SK-N-SH treated with all-trans-retinoic acid at 6 μM for 48 hours (cell line): ENCODE measurements at regions not wholly inside any gene's neighbourhood (a gene's known extent, or its start where the extent isn't known, plus 50 kb on each side); places are given as distances from the start of the nearest gene placed in this dataset.

Source experiments
- ATAC-seq: fragments of 200-7000 bp; cut with Tn5 transposase; 3 replicates; pipeline ENCODE4 v1.9.1; 2020; ENCODE audit warnings: mild to moderate bottlenecking, moderate library complexity
- ARNTL ChIP-seq: fragments of 450-650 bp; formaldehyde crosslinking; IDR thresholded peaks from 2 replicates; pipeline ENCODE4 v1.5.0; 2020; ENCODE audit warnings: low read depth, mild to moderate bottlenecking, moderate library complexity, borderline replicate concordance
- BACH2 ChIP-seq: fragments of 250-450 bp; sonication (Bioruptor Pico); IDR thresholded peaks from 2 replicates; pipeline ENCODE4 v1.9.0; 2021; ENCODE audit warnings: mild to moderate bottlenecking, borderline replicate concordance
- CSDC2 ChIP-seq: fragments of 250-450 bp; sonication (Bioruptor Pico); IDR thresholded peaks from 2 replicates; pipeline ENCODE4 v1.5.0; 2020; ENCODE audit warnings: mild to moderate bottlenecking, moderate library complexity
- ESRRG ChIP-seq: fragments of 250-450 bp; sonication (Bioruptor Pico); IDR thresholded peaks from 2 replicates; pipeline ENCODE4 v1.6.1; 2021; ENCODE audit warnings: mild to moderate bottlenecking
- GLIS3 ChIP-seq: fragments of 250-450 bp; sonication (Bioruptor Pico); IDR thresholded peaks from 2 replicates; pipeline ENCODE4 v1.5.0; 2020; ENCODE audit warnings: mild to moderate bottlenecking, moderate library complexity
- ISL1 ChIP-seq: fragments of 250-450 bp; sonication (Bioruptor Pico); IDR thresholded peaks from 2 replicates; pipeline ENCODE4 v2.1.2; 2022; ENCODE audit warnings: mild to moderate bottlenecking, moderate library complexity
- RARB ChIP-seq: fragments of 250-450 bp; sonication (Bioruptor Pico); IDR thresholded peaks from 2 replicates; pipeline ENCODE4 v1.8.0; 2021; ENCODE audit warnings: mild to moderate bottlenecking, moderate library complexity
- SNAI2 ChIP-seq: fragments of 250-450 bp; sonication (Bioruptor Pico); IDR thresholded peaks from 2 replicates; pipeline ENCODE4 v1.5.0; 2020; ENCODE audit warnings: mild to moderate bottlenecking, moderate library complexity
- TCF4 ChIP-seq: fragments of 250-450 bp; sonication (Bioruptor Pico); IDR thresholded peaks from 2 replicates; pipeline ENCODE4 v1.8.0; 2021; ENCODE audit warnings: mild to moderate bottlenecking, moderate library complexity, borderline replicate concordance
- TOX ChIP-seq: fragments of 250-450 bp; sonication (Bioruptor Pico); IDR thresholded peaks from 2 replicates; pipeline ENCODE4 v1.8.0; 2021; ENCODE audit warnings: mild to moderate bottlenecking, moderate library complexity, borderline replicate concordance
- ZFP3 ChIP-seq: fragments of 250-450 bp; sonication (Bioruptor Pico); IDR thresholded peaks from 2 replicates; pipeline ENCODE4 v1.5.0; 2020; ENCODE audit warnings: mild to moderate bottlenecking, moderate library complexity
- ZFP30 ChIP-seq: fragments of 450-650 bp; formaldehyde crosslinking; IDR thresholded peaks from 2 replicates; pipeline ENCODE4 v1.5.0; 2022; ENCODE audit warnings: mild to moderate bottlenecking, moderate library complexity
- ZNF8 ChIP-seq: fragments of 450-650 bp; formaldehyde crosslinking; IDR thresholded peaks from 2 replicates; pipeline ENCODE4 v1.5.0; 2020; ENCODE audit warnings: mild to moderate bottlenecking, moderate library complexity
- TF ChIP-seq, protein P1 (sequence below): fragments of 250-450 bp; sonication (Bioruptor Pico); IDR thresholded peaks from 2 replicates; pipeline ENCODE4 v1.8.0; 2021; ENCODE audit warnings: low read depth, mild to moderate bottlenecking, moderate library complexity, borderline replicate concordance
- TF ChIP-seq, protein P2 (sequence below): fragments of 250-450 bp; sonication (Bioruptor Pico); IDR thresholded peaks from 2 replicates; pipeline ENCODE4 v1.5.1; 2021; ENCODE audit warnings: mild to moderate bottlenecking, moderate library complexity
- TF ChIP-seq, protein P3 (sequence below): fragments of 250-450 bp; sonication (Bioruptor Pico); IDR thresholded peaks from 2 replicates; pipeline ENCODE4 v1.5.1; 2020; ENCODE audit warnings: low read depth, mild to moderate bottlenecking, moderate library complexity
- TF ChIP-seq, protein P4 (sequence below): fragments of 250-450 bp; sonication (Bioruptor Pico); IDR thresholded peaks from 2 replicates; pipeline ENCODE4 v1.8.0; 2020; ENCODE audit warnings: mild to moderate bottlenecking, moderate library complexity, borderline replicate concordance

DNA sequence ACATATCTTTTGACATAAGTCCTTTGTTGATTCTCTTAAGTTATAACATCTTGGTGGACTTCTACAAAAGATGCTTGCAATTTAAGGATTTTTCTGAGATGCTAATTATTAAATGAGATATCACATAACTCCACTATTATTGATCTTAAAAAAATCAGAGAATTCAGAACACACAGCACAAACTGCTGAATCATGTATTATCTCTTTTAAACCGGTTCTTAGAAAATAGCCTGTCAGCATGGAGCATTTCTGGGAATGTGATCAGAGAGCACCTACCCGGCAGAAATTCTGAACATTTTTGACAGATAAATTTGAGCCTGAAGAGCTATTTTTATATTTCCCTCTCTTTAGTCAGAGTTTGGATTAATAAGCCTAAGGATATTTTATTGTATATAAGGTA is 50.2 kb upstream of the PCLO start:
- TF ChIP-seq ZFP30 (no peak), ZFP3 (CRISPR knock-in tag) (no peak), ESRRG (CRISPR knock-in tag) (no peak), GLIS3 (CRISPR knock-in tag) (no peak), RARB (CRISPR knock-in tag) (no peak), SNAI2 (CRISPR knock-in tag) (no peak), ISL1 (CRISPR knock-in tag) (no peak), CSDC2 (no peak), ARNTL (no peak), TCF4 (CRISPR knock-in tag) (no peak), TOX (CRISPR knock-in tag) (no peak), BACH2 (no peak), ZNF8 (CRISPR knock-in tag) (no peak)
- TF ChIP-seq, protein P1, sequence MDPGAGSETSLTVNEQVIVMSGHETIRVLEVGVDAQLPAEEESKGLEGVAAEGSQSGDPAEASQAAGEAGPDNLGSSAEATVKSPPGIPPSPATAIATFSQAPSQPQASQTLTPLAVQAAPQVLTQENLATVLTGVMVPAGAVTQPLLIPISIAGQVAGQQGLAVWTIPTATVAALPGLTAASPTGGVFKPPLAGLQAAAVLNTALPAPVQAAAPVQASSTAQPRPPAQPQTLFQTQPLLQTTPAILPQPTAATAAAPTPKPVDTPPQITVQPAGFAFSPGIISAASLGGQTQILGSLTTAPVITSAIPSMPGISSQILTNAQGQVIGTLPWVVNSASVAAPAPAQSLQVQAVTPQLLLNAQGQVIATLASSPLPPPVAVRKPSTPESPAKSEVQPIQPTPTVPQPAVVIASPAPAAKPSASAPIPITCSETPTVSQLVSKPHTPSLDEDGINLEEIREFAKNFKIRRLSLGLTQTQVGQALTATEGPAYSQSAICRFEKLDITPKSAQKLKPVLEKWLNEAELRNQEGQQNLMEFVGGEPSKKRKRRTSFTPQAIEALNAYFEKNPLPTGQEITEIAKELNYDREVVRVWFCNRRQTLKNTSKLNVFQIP (CRISPR knock-in tag) = no peak
- TF ChIP-seq, protein P2, sequence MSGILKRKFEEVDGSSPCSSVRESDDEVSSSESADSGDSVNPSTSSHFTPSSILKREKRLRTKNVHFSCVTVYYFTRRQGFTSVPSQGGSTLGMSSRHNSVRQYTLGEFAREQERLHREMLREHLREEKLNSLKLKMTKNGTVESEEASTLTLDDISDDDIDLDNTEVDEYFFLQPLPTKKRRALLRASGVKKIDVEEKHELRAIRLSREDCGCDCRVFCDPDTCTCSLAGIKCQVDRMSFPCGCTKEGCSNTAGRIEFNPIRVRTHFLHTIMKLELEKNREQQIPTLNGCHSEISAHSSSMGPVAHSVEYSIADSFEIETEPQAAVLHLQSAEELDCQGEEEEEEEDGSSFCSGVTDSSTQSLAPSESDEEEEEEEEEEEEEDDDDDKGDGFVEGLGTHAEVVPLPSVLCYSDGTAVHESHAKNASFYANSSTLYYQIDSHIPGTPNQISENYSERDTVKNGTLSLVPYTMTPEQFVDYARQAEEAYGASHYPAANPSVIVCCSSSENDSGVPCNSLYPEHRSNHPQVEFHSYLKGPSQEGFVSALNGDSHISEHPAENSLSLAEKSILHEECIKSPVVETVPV (CRISPR knock-in tag) = no peak
- TF ChIP-seq, protein P3, sequence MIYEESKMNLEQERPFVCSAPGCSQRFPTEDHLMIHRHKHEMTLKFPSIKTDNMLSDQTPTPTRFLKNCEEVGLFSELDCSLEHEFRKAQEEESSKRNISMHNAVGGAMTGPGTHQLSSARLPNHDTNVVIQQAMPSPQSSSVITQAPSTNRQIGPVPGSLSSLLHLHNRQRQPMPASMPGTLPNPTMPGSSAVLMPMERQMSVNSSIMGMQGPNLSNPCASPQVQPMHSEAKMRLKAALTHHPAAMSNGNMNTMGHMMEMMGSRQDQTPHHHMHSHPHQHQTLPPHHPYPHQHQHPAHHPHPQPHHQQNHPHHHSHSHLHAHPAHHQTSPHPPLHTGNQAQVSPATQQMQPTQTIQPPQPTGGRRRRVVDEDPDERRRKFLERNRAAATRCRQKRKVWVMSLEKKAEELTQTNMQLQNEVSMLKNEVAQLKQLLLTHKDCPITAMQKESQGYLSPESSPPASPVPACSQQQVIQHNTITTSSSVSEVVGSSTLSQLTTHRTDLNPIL (CRISPR knock-in tag) = no peak
- TF ChIP-seq, protein P4, sequence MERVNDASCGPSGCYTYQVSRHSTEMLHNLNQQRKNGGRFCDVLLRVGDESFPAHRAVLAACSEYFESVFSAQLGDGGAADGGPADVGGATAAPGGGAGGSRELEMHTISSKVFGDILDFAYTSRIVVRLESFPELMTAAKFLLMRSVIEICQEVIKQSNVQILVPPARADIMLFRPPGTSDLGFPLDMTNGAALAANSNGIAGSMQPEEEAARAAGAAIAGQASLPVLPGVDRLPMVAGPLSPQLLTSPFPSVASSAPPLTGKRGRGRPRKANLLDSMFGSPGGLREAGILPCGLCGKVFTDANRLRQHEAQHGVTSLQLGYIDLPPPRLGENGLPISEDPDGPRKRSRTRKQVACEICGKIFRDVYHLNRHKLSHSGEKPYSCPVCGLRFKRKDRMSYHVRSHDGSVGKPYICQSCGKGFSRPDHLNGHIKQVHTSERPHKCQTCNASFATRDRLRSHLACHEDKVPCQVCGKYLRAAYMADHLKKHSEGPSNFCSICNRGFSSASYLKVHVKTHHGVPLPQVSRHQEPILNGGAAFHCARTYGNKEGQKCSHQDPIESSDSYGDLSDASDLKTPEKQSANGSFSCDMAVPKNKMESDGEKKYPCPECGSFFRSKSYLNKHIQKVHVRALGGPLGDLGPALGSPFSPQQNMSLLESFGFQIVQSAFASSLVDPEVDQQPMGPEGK (CRISPR knock-in tag) = no peak
- ATAC-seq = no peak
